H9 (cell line): ENCODE measurements at regions not wholly inside any gene's neighbourhood (a gene's known extent, or its start where the extent isn't known, plus 50 kb on each side); places are given as distances from the start of the nearest gene placed in this dataset.

Experiments
- DNase-seq: peaks from one replicate; pipeline ENCODE4 v3.0.0-alpha.2; 2017
- H2AFZ ChIP-seq: one replicate; pipeline ENCODE4 v1.6.1; 2013; ENCODE audit warnings: mild to moderate bottlenecking, low read length, control low read depth, moderate library complexity
- H2AK5ac ChIP-seq: 2 replicates; pipeline ENCODE4 v1.6.1; 2013; ENCODE audit warnings: low read length, control low read depth, mixed read lengths; ENCODE audit not compliant: insufficient read length
- H2BK120ac ChIP-seq: one replicate; pipeline ENCODE4 v1.6.1; 2013; ENCODE audit warnings: low read depth, mild to moderate bottlenecking, low read length, control low read depth, inconsistent platforms; ENCODE audit not compliant: poor library complexity, severe bottlenecking
- H2BK12ac ChIP-seq: 2 replicates; pipeline ENCODE4 v1.6.1; 2013; ENCODE audit warnings: low read length, control low read depth, mixed read lengths, low read depth; ENCODE audit not compliant: insufficient read length
- H2BK15ac ChIP-seq: 2 replicates; pipeline ENCODE4 v1.6.1; 2013; ENCODE audit warnings: low read depth, low read length, control low read depth
- H2BK20ac ChIP-seq: one replicate; pipeline ENCODE4 v1.6.1; 2013; ENCODE audit warnings: low read depth, mild to moderate bottlenecking, low read length, control low read depth, inconsistent platforms; ENCODE audit not compliant: poor library complexity, severe bottlenecking
- H2BK5ac ChIP-seq: 2 replicates; pipeline ENCODE4 v1.6.1; 2013; ENCODE audit warnings: low read length, control low read depth, mixed read lengths; ENCODE audit not compliant: insufficient read length
- H3K14ac ChIP-seq: 2 replicates; pipeline ENCODE4 v1.6.1; 2013; ENCODE audit warnings: low read length, control low read depth; ENCODE audit not compliant: insufficient read depth
- H3K18ac ChIP-seq: 2 replicates; pipeline ENCODE4 v1.6.1; 2013; ENCODE audit warnings: low read depth, mild to moderate bottlenecking, mixed read lengths, low read length, control low read depth; ENCODE audit not compliant: insufficient read length
- H3K23ac ChIP-seq: 2 replicates; pipeline ENCODE4 v1.6.1; 2013; ENCODE audit warnings: low read length, control low read depth, mixed read lengths, low read depth; ENCODE audit not compliant: insufficient read length
- H3K23me2 ChIP-seq: 2 replicates; pipeline ENCODE4 v1.6.1; 2013; ENCODE audit warnings: low read depth, mild to moderate bottlenecking, mixed read lengths, low read length, control low read depth; ENCODE audit not compliant: insufficient read length, poor library complexity, severe bottlenecking
- H3K27ac ChIP-seq: 2 replicates; pipeline ENCODE4 v1.5.1; 2013; ENCODE audit warnings: low read length, control low read depth, mixed read lengths, low read depth; ENCODE audit not compliant: insufficient read length
- H3K27me3 ChIP-seq: 2 replicates; pipeline ENCODE4 v1.6.1; 2013; ENCODE audit warnings: low read length, control low read depth, inconsistent platforms; ENCODE audit not compliant: insufficient read depth
- H3K4ac ChIP-seq: 2 replicates; pipeline ENCODE4 v1.6.1; 2013; ENCODE audit warnings: low read depth, mild to moderate bottlenecking, control low read depth, inconsistent platforms, low read length, moderate library complexity
- H3K4me1 ChIP-seq: 2 replicates; pipeline ENCODE4 v1.6.1; 2013; ENCODE audit warnings: low read length, control low read depth, inconsistent platforms; ENCODE audit not compliant: insufficient read depth
- H3K4me2 ChIP-seq: 2 replicates; pipeline ENCODE4 v1.6.1; 2013; ENCODE audit warnings: low read length, control low read depth, mixed read lengths; ENCODE audit not compliant: insufficient read length, insufficient read depth
- H3K56ac ChIP-seq: 2 replicates; pipeline ENCODE4 v1.6.1; 2013; ENCODE audit warnings: low read depth, mild to moderate bottlenecking, mixed read lengths, low read length, control low read depth; ENCODE audit not compliant: insufficient read length
- H3K79me1 ChIP-seq: 2 replicates; pipeline ENCODE4 v1.6.1; 2013; ENCODE audit warnings: low read depth, mild to moderate bottlenecking, moderate library complexity, low read length, control low read depth, inconsistent platforms; ENCODE audit not compliant: insufficient read depth, poor library complexity, severe bottlenecking
- H3K79me2 ChIP-seq: 2 replicates; pipeline ENCODE4 v1.6.1; 2013; ENCODE audit warnings: low read length, control low read depth, inconsistent platforms; ENCODE audit not compliant: insufficient read depth
- H3K9ac ChIP-seq: 2 replicates; pipeline ENCODE4 v1.6.1; 2013; ENCODE audit warnings: low read length, control low read depth, mixed read lengths; ENCODE audit not compliant: insufficient read length; ENCODE audit errors: extremely low read depth
- H3K9me3 ChIP-seq: one replicate; pipeline ENCODE4 v1.6.1; 2013; ENCODE audit warnings: low read depth, low read length, inconsistent platforms; ENCODE audit not compliant: control insufficient read depth
- H3T11ph ChIP-seq: one replicate; pipeline ENCODE4 v1.6.1; 2013; ENCODE audit warnings: mild to moderate bottlenecking, low read length, control low read depth, inconsistent platforms
- H4K20me1 ChIP-seq: one replicate; pipeline ENCODE4 v1.6.1; 2013; ENCODE audit not compliant: control insufficient read depth, insufficient read length, insufficient read depth
- H4K5ac ChIP-seq: 2 replicates; pipeline ENCODE4 v1.6.1; 2013; ENCODE audit warnings: low read depth, mild to moderate bottlenecking, mixed read lengths, low read length, control low read depth; ENCODE audit not compliant: insufficient read length
- H4K8ac ChIP-seq: replicated peaks from 2 replicates; pipeline ENCODE4 v1.6.1; 2013; ENCODE audit warnings: low read length, control low read depth, mixed read lengths, low read depth; ENCODE audit not compliant: insufficient read length
- H4K91ac ChIP-seq: 2 replicates; pipeline ENCODE4 v1.6.1; 2013; ENCODE audit warnings: low read depth, mild to moderate bottlenecking, moderate library complexity, mixed read lengths, low read length, control low read depth; ENCODE audit not compliant: insufficient read length
- H3K27ac Mint-ChIP-seq, 3 experiments: 2 replicates in 2 of 3; 3 replicates in 1 of 3; pipeline ENCODE4 v1.8.0; 2020 to 2021; ENCODE audit warnings: mixed read lengths in 3 of 3, mild to moderate bottlenecking in 1 of 3, moderate library complexity in 1 of 3
- H3K27me3 Mint-ChIP-seq: 2 replicates; pipeline ENCODE4 v1.8.0; 2021; ENCODE audit warnings: low read depth, mild to moderate bottlenecking, moderate library complexity, mixed read lengths
- H3K36me3 Mint-ChIP-seq, 3 experiments: 2 replicates in 2 of 3; 3 replicates in 1 of 3; pipeline ENCODE4 v1.8.0; 2020 to 2021; ENCODE audit warnings: low read depth in 3 of 3, mixed read lengths in 3 of 3; ENCODE audit not compliant: insufficient read depth in 1 of 3
- H3K4me1 Mint-ChIP-seq, 2 experiments: 2 replicates each; pipeline ENCODE4 v1.8.0; 2020; ENCODE audit warnings: mixed read lengths in 2 of 2
- H3K4me3 Mint-ChIP-seq, 2 experiments: 2 replicates in 1 of 2; 3 replicates in 1 of 2; pipeline ENCODE4 v1.8.0; 2020 to 2021; ENCODE audit warnings: mild to moderate bottlenecking in 2 of 2, mixed read lengths in 2 of 2, moderate library complexity in 1 of 2
- H3K9me3 Mint-ChIP-seq, 2 experiments: 2 replicates in 1 of 2; 3 replicates in 1 of 2; pipeline ENCODE4 v1.8.0; 2020; ENCODE audit warnings: mild to moderate bottlenecking in 2 of 2, mixed read lengths in 2 of 2, moderate library complexity in 1 of 2
- WGBS: extraction: QIAGEN DNeasy Blood & Tissue Kit; methylation state at CpG from one replicate; pipeline ENCODE4 v1.1.7; 2013; ENCODE audit warnings: missing lambda C conversion rate, low lambda C conversion rate, mixed read lengths; ENCODE audit not compliant: insufficient read length; ENCODE audit errors: extremely low coverage; 5-methylcytosine and 5-hydroxymethylcytosine counted together
- TF ChIP-seq, protein P1 (sequence below): fragments of 200-600 bp; sonication (generic); conservative IDR thresholded peaks from 3 replicates; pipeline ENCODE4 v1.8.0; 2021; ENCODE audit warnings: antibody characterized with exemption, mild to moderate bottlenecking

DNA sequence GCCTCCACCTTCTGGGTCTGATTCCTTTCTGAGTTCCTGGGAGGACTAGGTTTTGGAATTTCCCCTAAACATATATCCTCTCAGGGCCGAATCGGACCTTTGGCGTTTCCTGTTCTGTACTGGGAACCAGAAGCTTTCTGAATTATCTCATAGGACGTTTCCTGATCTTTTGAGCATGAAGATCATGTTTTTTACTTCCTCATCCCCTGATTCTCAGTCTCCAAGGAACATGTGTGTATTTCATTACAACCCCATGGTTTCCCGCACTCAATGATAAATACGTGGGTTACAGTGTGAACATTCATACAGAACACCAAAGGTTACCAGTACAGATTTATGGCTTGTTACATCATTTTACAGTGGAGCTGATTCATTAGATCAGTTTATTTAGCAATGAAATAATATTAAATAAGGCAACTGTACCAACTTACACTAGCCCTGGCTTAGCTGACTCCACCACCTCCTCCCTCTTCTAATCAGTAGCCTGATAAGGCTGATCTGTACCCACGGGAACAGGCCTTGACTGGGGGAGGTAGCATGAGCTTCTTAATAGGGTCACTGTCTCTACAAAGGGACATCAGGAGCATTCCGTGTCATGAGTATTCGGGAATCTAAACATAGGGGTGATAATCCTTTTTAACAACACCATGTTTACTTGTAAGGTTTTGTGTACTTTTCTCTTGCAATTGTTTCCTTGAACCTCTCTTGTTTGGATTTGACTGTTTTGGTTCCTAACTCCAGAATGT is 57.8 kb upstream of the ERRFI1 start:
- Histone ChIP-seq H2BK120ac (no peak overlapping the region), H2BK12ac (no peak overlapping the region), H3K9ac (no peak overlapping the region), H3K23ac (no peak overlapping the region), H3K27ac (no peak overlapping the region), H2BK20ac (no peak overlapping the region), H2BK5ac (no peak overlapping the region), H3K4ac (no peak overlapping the region), H3K4me1 (no peaks in the 10 kb centered on the region), H3K18ac (no peak overlapping the region), H3K27me3 (no peaks in the 10 kb centered on the region; the same call in 1 of the 2 replicates), H4K5ac (no peak overlapping the region), H4K91ac (no peak overlapping the region), H3K4me2 (no peak overlapping the region), H2AFZ (no peak overlapping the region), H3K79me1 (no peaks in the 10 kb centered on the region), H3K56ac (no peak overlapping the region), H4K8ac (no peak overlapping the region), H3K14ac (no peak overlapping the region; the same call in 1 of the 2 replicates), H3T11ph (no peak overlapping the region), H3K23me2 (no peaks in the 10 kb centered on the region), H2AK5ac (no peak overlapping the region), H3K9me3 (no peaks in the 10 kb centered on the region), H3K79me2 (no peaks in the 10 kb centered on the region), H2BK15ac (no peak overlapping the region), H4K20me1 (no peaks in the 10 kb centered on the region)
- TF ChIP-seq, protein P1, sequence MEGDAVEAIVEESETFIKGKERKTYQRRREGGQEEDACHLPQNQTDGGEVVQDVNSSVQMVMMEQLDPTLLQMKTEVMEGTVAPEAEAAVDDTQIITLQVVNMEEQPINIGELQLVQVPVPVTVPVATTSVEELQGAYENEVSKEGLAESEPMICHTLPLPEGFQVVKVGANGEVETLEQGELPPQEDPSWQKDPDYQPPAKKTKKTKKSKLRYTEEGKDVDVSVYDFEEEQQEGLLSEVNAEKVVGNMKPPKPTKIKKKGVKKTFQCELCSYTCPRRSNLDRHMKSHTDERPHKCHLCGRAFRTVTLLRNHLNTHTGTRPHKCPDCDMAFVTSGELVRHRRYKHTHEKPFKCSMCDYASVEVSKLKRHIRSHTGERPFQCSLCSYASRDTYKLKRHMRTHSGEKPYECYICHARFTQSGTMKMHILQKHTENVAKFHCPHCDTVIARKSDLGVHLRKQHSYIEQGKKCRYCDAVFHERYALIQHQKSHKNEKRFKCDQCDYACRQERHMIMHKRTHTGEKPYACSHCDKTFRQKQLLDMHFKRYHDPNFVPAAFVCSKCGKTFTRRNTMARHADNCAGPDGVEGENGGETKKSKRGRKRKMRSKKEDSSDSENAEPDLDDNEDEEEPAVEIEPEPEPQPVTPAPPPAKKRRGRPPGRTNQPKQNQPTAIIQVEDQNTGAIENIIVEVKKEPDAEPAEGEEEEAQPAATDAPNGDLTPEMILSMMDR = no peak
- Mint-ChIP-seq H3K27me3 (peaks cover 3% of the 10 kb centered on the region; the same call in 1 of the 2 replicates), H3K4me3 (no peak overlapping the region), H3K27ac (no peak overlapping the region), H3K4me1 (peaks cover 1 to 8% of the 10 kb centered on the region in 2 experiments), H3K9me3 (peaks cover 0 to 2% of the 10 kb centered on the region in 2 experiments; a peak in 3 of 5 replicates), H3K36me3 (no peaks in the 10 kb centered on the region)
- no peak for DNase-seq
- WGBS = no CpG with 5 or more reads among the region's 9 CpGs
